ENCODE measurements at regions not wholly inside any gene's neighbourhood (a gene's known extent, or its start where the extent isn't known, plus 50 kb on each side); places are given as distances from the start of the nearest gene placed in this dataset.

- Histone ChIP-seq H3K4ac (ENCODE audit: low read depth, low read length) (no peak overlapping the region), H3K27ac (ENCODE audit: insufficient read depth, low read length) (no peak overlapping the region), H2AFZ (replicated peaks; ENCODE audit: low read length, poor library complexity) (no peak overlapping the region), H3K9me3 (ENCODE audit: control insufficient read depth, insufficient read depth, low read length) (peaks cover 6% of the 10 kb centered on the region), H3K14ac (replicated peaks; ENCODE audit: low read depth, low read length) (no peak overlapping the region), H3K4me3 (ENCODE audit: insufficient read depth, low read depth, low read length) (no peak overlapping the region), H3K9ac (ENCODE audit: low read depth, low read length) (no peak overlapping the region), H4K20me1 (ENCODE audit: insufficient read depth, low read length) (no peaks in the 10 kb centered on the region), H3K18ac (ENCODE audit: low read depth, low read length) (no peak overlapping the region), H3K4me2 (ENCODE audit: low read depth, low read length) (no peak overlapping the region), H2BK15ac (ENCODE audit: low read depth, low read length) (no peak overlapping the region), H3K27me3 (ENCODE audit: control insufficient read depth, insufficient read depth, low read length) (no peaks in the 10 kb centered on the region), H4K8ac (ENCODE audit: low read depth in 2 of 2, low read length in 2 of 2) (no peak overlapping the region), H3K36me3 (ENCODE audit: control insufficient read depth, insufficient read depth, low read length) (no peaks in the 10 kb centered on the region), H2AK5ac (ENCODE audit: low read depth, low read length) (no peak overlapping the region), H3K56ac (ENCODE audit: extremely low read depth, insufficient read depth, low read length) (no peak overlapping the region), H4K91ac (ENCODE audit: insufficient read depth, low read depth, low read length) (no peak overlapping the region), H4K5ac (ENCODE audit: low read depth, low read length) (no peak overlapping the region), H2BK5ac (ENCODE audit: low read depth, low read length, poor library complexity, severe bottlenecking) (no peak overlapping the region), H3K23ac (ENCODE audit: low read depth, low read length) (no peak overlapping the region), H3K9me1 (ENCODE audit: insufficient read depth, low read length) (no peaks in the 10 kb centered on the region), H3K4me1 (ENCODE audit: control insufficient read depth, insufficient read depth, low read length) (no peaks in the 10 kb centered on the region), H2AK9ac (replicated peaks; ENCODE audit: low read depth, low read length, poor library complexity) (no peak overlapping the region), H3K79me1 (ENCODE audit: low read depth in 1 of 2, low read length in 2 of 2) (no peaks in the 10 kb centered on the region), H2BK20ac (ENCODE audit: low read depth, low read length) (no peak overlapping the region), H2BK120ac (ENCODE audit: low read depth, low read length) (no peak overlapping the region)
- DNase-seq (no peak), ATAC-seq (ENCODE audit: low read depth) (no peak)
- ChIA-PET CTCF (interaction anchor here (0.6 kb wide), 1 partner anchor 12 kb away, joined by 3 read pairs; no protein-coding TSS in a partner anchor), POLR2A (ENCODE audit: unreplicated experiment) (no interaction called here)
- TF ChIP-seq CTCF (conservative IDR thresholded peaks at IDR 0.05; ENCODE audit: low read depth, low read length) (no peak), USF2 (IDR thresholded peaks at IDR 0.05; ENCODE audit: low read depth, low read length) (no peak), SMC3 (IDR thresholded peaks at IDR 0.05; ENCODE audit: low read depth, low read length) (no peak), ELK1 (IDR thresholded peaks at IDR 0.05; ENCODE audit: borderline replicate concordance, low read depth, low read length) (no peak), POLR2A (IDR thresholded peaks at IDR 0.05; ENCODE audit: low read depth, low read length) (no peak), NFE2L2 (IDR thresholded peaks at IDR 0.05; ENCODE audit: low read depth, low read length) (no peak), CHD1 (IDR thresholded peaks at IDR 0.05; ENCODE audit: low read depth, low read length) (no peak), BHLHE40 (IDR thresholded peaks at IDR 0.05; ENCODE audit: low read depth, low read length) (no peak), MAFK (IDR thresholded peaks at IDR 0.05; ENCODE audit: low read depth, low read length) (no peak), MXI1 (IDR thresholded peaks at IDR 0.05; ENCODE audit: borderline replicate concordance, low read depth, low read length) (no peak), MAZ (IDR thresholded peaks at IDR 0.05; ENCODE audit: borderline replicate concordance, low read depth, low read length) (no peak), RAD21 (IDR thresholded peaks at IDR 0.05; ENCODE audit: low read length) (no peak)
- no CpG with 5 or more reads among the region's 4 CpGs for WGBS, 2 experiments (ENCODE audit: extremely low coverage in 2 of 2, insufficient read length in 1 of 2)
- no TSS peak for BruUV-seq (replicated peaks)
- in situ Hi-C loops (cut with MboI; ENCODE audit: low sequenced_read_pairs) (no loop called here), dilution Hi-C loops (cut with HindIII; ENCODE audit: low sequenced_read_pairs, unreplicated experiment) (no loop called here), intact Hi-C loops (cut with micrococcal nuclease) (no loop called here)
These were observed 889.9 kb upstream of the PHF14 start for GRCh38 chr7:10083766-10084165.

All from IMR-90 (cell line).